Activated T-helper 2 cell treated with anti-CD3 and anti-CD28 coated beads, Interferon-gamma antibody, Interleukin-2, Interleukin-4, amounts not matched to agents 10 μg/mL and 5 μg/mL and 100 μg/mL, durations not matched to agents 14 hours and 24 hours and 36 hours (primary cell): ENCODE measurements at regions not wholly inside any gene's neighbourhood (a gene's known extent, or its start where the extent isn't known, plus 50 kb on each side); places are given as distances from the start of the nearest gene placed in this dataset.
A peak's percentile ranks its signal among the peaks of the same experiment; 100 is the strongest.

ENCODE experiments used
- DNase-seq: peaks from one replicate; pipeline ENCODE4 v3.0.0; 2021; ENCODE audit warnings: low spot score
- H3K27ac Mint-ChIP-seq: one replicate; pipeline ENCODE4 v1.8.0; 2021; ENCODE audit warnings: mixed read lengths
- H3K27me3 Mint-ChIP-seq: one replicate; pipeline ENCODE4 v1.8.0; 2021; ENCODE audit warnings: low read depth, mixed read lengths
- H3K36me3 Mint-ChIP-seq: one replicate; pipeline ENCODE4 v1.8.0; 2021; ENCODE audit warnings: low read depth, mixed read lengths
- H3K4me1 Mint-ChIP-seq: one replicate; pipeline ENCODE4 v1.8.0; 2021; ENCODE audit warnings: low read depth, mixed read lengths
- H3K4me3 Mint-ChIP-seq: one replicate; pipeline ENCODE4 v1.8.0; 2021; ENCODE audit warnings: low read depth, mild to moderate bottlenecking, moderate library complexity, mixed read lengths
- H3K9me3 Mint-ChIP-seq: one replicate; pipeline ENCODE4 v1.8.0; 2021; ENCODE audit warnings: mixed read lengths
- intact Hi-C: fragments of 100-400 bp; cut with micrococcal nuclease; formaldehyde crosslinking; loops from one replicate; pipeline ENCODE4 v1.15.1; 2023

GRCh38 chr4:104848597-104849225 lies 298.0 kb upstream of the TET2 start:
- H3K4me1 Mint-ChIP-seq: no peaks in the 10 kb centered on the region
- no peak overlapping the region for H3K27ac Mint-ChIP-seq
- no peaks in the 10 kb centered on the region for H3K9me3 Mint-ChIP-seq
- H3K4me3 Mint-ChIP-seq: no peak overlapping the region
- no peak for DNase-seq
- intact Hi-C loops: no loop called here
- no peaks in the 10 kb centered on the region for H3K36me3 Mint-ChIP-seq
- peaks cover 4% of the 10 kb centered on the region for H3K27me3 Mint-ChIP-seq

- Mint-ChIP-seq H3K27ac (no peak overlapping the region), H3K27me3 (peaks cover 16% of the 10 kb centered on the region), H3K4me3 (no peak overlapping the region), H3K4me1 (no peaks in the 10 kb centered on the region), H3K36me3 (no peaks in the 10 kb centered on the region), H3K9me3 (no peaks in the 10 kb centered on the region)
- intact Hi-C loops: loop anchor here (5.0 to 10.0 kb wide), 2 partner anchors 615 to 797 kb away; partner anchors contain the start of gene PPA2
- DNase-seq: no peak
Measured at GRCh38 chr4:104859601-104860237, 287.0 kb upstream of the TET2 start.

- peaks cover 13% of the 10 kb centered on the region for H3K27me3 Mint-ChIP-seq
- no peaks in the 10 kb centered on the region for H3K4me1 Mint-ChIP-seq
- H3K27ac Mint-ChIP-seq: no peak overlapping the region
- no peaks in the 10 kb centered on the region for H3K36me3 Mint-ChIP-seq
- no peaks in the 10 kb centered on the region for H3K9me3 Mint-ChIP-seq
- no peak for DNase-seq
- H3K4me3 Mint-ChIP-seq: no peak overlapping the region
- intact Hi-C loops: loop anchor here (5.0 to 10.0 kb wide), 2 partner anchors 614 to 798 kb away; partner anchors contain the start of gene PPA2
Measured at GRCh38 chr4:104860238-104861123, 286.2 kb upstream of the TET2 start.

- Mint-ChIP-seq H3K4me3 (no peak overlapping the region), H3K36me3 (no peaks in the 10 kb centered on the region), H3K9me3 (no peaks in the 10 kb centered on the region), H3K27me3 (peaks cover 25% of the 10 kb centered on the region), H3K4me1 (no peaks in the 10 kb centered on the region), H3K27ac (no peak overlapping the region)
- intact Hi-C loops: loop anchor here (10.0 kb wide), 1 partner anchor 608 kb away; the partner anchor contains the start of gene PPA2
- no peak for DNase-seq
Measured at GRCh38 chr4:104866809-104867208, 279.9 kb upstream of the TET2 start.

GRCh38 chr4:104868533-104868932 lies 278.1 kb upstream of the TET2 start:
- intact Hi-C loops: loop anchor here (10.0 kb wide), 1 partner anchor 606 kb away; the partner anchor contains the start of gene PPA2
- Mint-ChIP-seq H3K4me3 (no peak overlapping the region), H3K36me3 (no peaks in the 10 kb centered on the region), H3K27ac (no peak overlapping the region), H3K4me1 (no peaks in the 10 kb centered on the region), H3K9me3 (no peaks in the 10 kb centered on the region), H3K27me3 (peaks cover 34% of the 10 kb centered on the region)
- no peak for DNase-seq

GRCh38 chr4:104868958-104869357 lies 277.7 kb upstream of the TET2 start:
- no peaks in the 10 kb centered on the region for H3K4me1 Mint-ChIP-seq
- peaks cover 34% of the 10 kb centered on the region for H3K27me3 Mint-ChIP-seq

GRCh38 chr4:104869831-104870230 lies 276.8 kb upstream of the TET2 start:
- Mint-ChIP-seq H3K4me1 (no peaks in the 10 kb centered on the region), H3K27ac (no peak overlapping the region), H3K4me3 (no peak overlapping the region), H3K36me3 (no peaks in the 10 kb centered on the region), H3K9me3 (no peaks in the 10 kb centered on the region), H3K27me3 (peaks cover 34% of the 10 kb centered on the region)
- intact Hi-C loops: loop anchor here (10.0 kb wide), 2 partner anchors 275 to 605 kb away; partner anchors contain the start of genes PPA2 and TET2
- DNase-seq: no peak

More at GRCh38 chr4:104868958-104869357, 277.7 kb upstream of the TET2 start:
- intact Hi-C loops: loop anchor here (10.0 kb wide), 1 partner anchor 606 kb away; the partner anchor contains the start of gene PPA2
- H3K4me3 Mint-ChIP-seq: no peak overlapping the region
- no peak overlapping the region for H3K27ac Mint-ChIP-seq
- no peaks in the 10 kb centered on the region for H3K36me3 Mint-ChIP-seq
- no peaks in the 10 kb centered on the region for H3K9me3 Mint-ChIP-seq
- DNase-seq: no peak

GRCh38 chr4:104870495-104871233 lies 276.0 kb upstream of the TET2 start:
- H3K9me3 Mint-ChIP-seq: no peaks in the 10 kb centered on the region
- DNase-seq: no peak
- H3K27me3 Mint-ChIP-seq: peaks cover 32% of the 10 kb centered on the region
- H3K36me3 Mint-ChIP-seq: no peaks in the 10 kb centered on the region
- no peak overlapping the region for H3K27ac Mint-ChIP-seq
- intact Hi-C loops: loop anchor here (10.0 kb wide), 1 partner anchor 274 kb away; the partner anchor contains the start of gene TET2
- no peak overlapping the region for H3K4me3 Mint-ChIP-seq
- no peaks in the 10 kb centered on the region for H3K4me1 Mint-ChIP-seq

- Mint-ChIP-seq H3K27me3 (peaks cover 5% of the 10 kb centered on the region), H3K4me3 (no peak overlapping the region), H3K4me1 (peaks cover 16% of the 10 kb centered on the region), H3K27ac (no peak overlapping the region), H3K9me3 (no peaks in the 10 kb centered on the region), H3K36me3 (no peaks in the 10 kb centered on the region)
- no peak for DNase-seq
- intact Hi-C loops: loop anchor here (10.0 kb wide), 1 partner anchor 266 kb away; the partner anchor contains the start of gene TET2
Measured at GRCh38 chr4:104878936-104879335, 267.7 kb upstream of the TET2 start.

- intact Hi-C loops: loop anchor here (10.0 kb wide), 1 partner anchor 265 kb away; the partner anchor contains the start of gene TET2
- H3K27me3 Mint-ChIP-seq: peaks cover 5% of the 10 kb centered on the region
- no peak for DNase-seq
- no peaks in the 10 kb centered on the region for H3K9me3 Mint-ChIP-seq
- H3K4me1 Mint-ChIP-seq: peaks cover 16% of the 10 kb centered on the region
- H3K36me3 Mint-ChIP-seq: no peaks in the 10 kb centered on the region
- H3K27ac Mint-ChIP-seq: no peak overlapping the region
- H3K4me3 Mint-ChIP-seq: peak overlapping the region; percentile 13
Measured at GRCh38 chr4:104879367-104879766, 267.3 kb upstream of the TET2 start.

- Mint-ChIP-seq H3K27me3 (peaks cover 9% of the 10 kb centered on the region), H3K9me3 (no peaks in the 10 kb centered on the region), H3K27ac (no peak overlapping the region), H3K36me3 (no peaks in the 10 kb centered on the region), H3K4me1 (peaks cover 16% of the 10 kb centered on the region), H3K4me3 (no peak overlapping the region)
- no peak for DNase-seq
- intact Hi-C loops: loop anchor here (10.0 kb wide), 1 partner anchor 265 kb away; the partner anchor contains the start of gene TET2
Measured at GRCh38 chr4:104879854-104880253, 266.8 kb upstream of the TET2 start.
